ENCODE measurements at regions not wholly inside any gene's neighbourhood (a gene's known extent, or its start where the extent isn't known, plus 50 kb on each side); places are given as distances from the start of the nearest gene placed in this dataset.

GRCh38 chr20:19090332-19090731, 122.1 kb upstream of the SLC24A3 start:
- Histone ChIP-seq H3K9me3 (ENCODE audit: control extremely low read depth in 1 of 5, control insufficient read depth in 4 of 5, insufficient read depth in 2 of 5, low read depth in 1 of 5, low read length in 4 of 5) (no peaks in the 10 kb centered on the region), H3K4me1 (ENCODE audit: control extremely low read depth in 1 of 4, control insufficient read depth in 4 of 4, insufficient read depth in 4 of 4, low read length in 3 of 4) (no peaks in the 10 kb centered on the region), H3K4me3 (ENCODE audit: control insufficient read depth in 1 of 7, extremely low read depth in 1 of 7, insufficient read depth in 4 of 7, low read depth in 2 of 7, low read length in 6 of 7) (no peak overlapping the region), H3K36me3 (ENCODE audit: control insufficient read depth in 4 of 4, insufficient read depth in 4 of 4, low read length in 3 of 4) (no peaks in the 10 kb centered on the region), H3K27ac (ENCODE audit: insufficient read depth in 1 of 2, low read depth in 1 of 2, low read length in 2 of 2, poor library complexity in 1 of 2, severe bottlenecking in 2 of 2) (no peak overlapping the region), H3K27me3 (replicated peaks in 2 of 5; ENCODE audit: control insufficient read depth in 4 of 5, insufficient read depth in 5 of 5, low read length in 4 of 5) (no peaks in the 10 kb centered on the region)
- no peak for DNase-seq
- 96% methylated on average over 3 of the region's 5 CpGs for WGBS (ENCODE audit: insufficient coverage)
- ChIA-PET CTCF (no interaction called here), POLR2A (no interaction called here)

GRCh38 chr20:19094959-19095541, 117.4 kb upstream of the SLC24A3 start:
- 98% methylated on average over 5 of the region's 5 CpGs for WGBS (ENCODE audit: insufficient coverage)
- no peaks in the 10 kb centered on the region for H3K36me3 ChIP-seq (ENCODE audit: control insufficient read depth in 4 of 4, insufficient read depth in 4 of 4, low read length in 3 of 4)
- CTCF ChIA-PET, result no interaction called here
- H3K27me3 ChIP-seq (replicated peaks in 2 of 5; ENCODE audit: control insufficient read depth in 4 of 5, insufficient read depth in 5 of 5, low read length in 4 of 5), result no peaks in the 10 kb centered on the region
- POLR2A ChIA-PET, result no interaction called here
- H3K4me3 ChIP-seq (ENCODE audit: control insufficient read depth in 1 of 7, extremely low read depth in 1 of 7, insufficient read depth in 4 of 7, low read depth in 2 of 7, low read length in 6 of 7), result no peak overlapping the region
- no peaks in the 10 kb centered on the region for H3K4me1 ChIP-seq (ENCODE audit: control extremely low read depth in 1 of 4, control insufficient read depth in 4 of 4, insufficient read depth in 4 of 4, low read length in 3 of 4)
- DNase-seq, result no peak
- no peak overlapping the region for H3K27ac ChIP-seq (ENCODE audit: insufficient read depth in 1 of 2, low read depth in 1 of 2, low read length in 2 of 2, poor library complexity in 1 of 2, severe bottlenecking in 2 of 2)
- H3K9me3 ChIP-seq (ENCODE audit: control extremely low read depth in 1 of 5, control insufficient read depth in 4 of 5, insufficient read depth in 2 of 5, low read depth in 1 of 5, low read length in 4 of 5), result no peaks in the 10 kb centered on the region

- H3K4me1 ChIP-seq (ENCODE audit: control extremely low read depth in 1 of 4, control insufficient read depth in 4 of 4, insufficient read depth in 4 of 4, low read length in 3 of 4), result no peaks in the 10 kb centered on the region
- H3K9me3 ChIP-seq (ENCODE audit: control extremely low read depth in 1 of 5, control insufficient read depth in 4 of 5, insufficient read depth in 2 of 5, low read depth in 1 of 5, low read length in 4 of 5), result no peaks in the 10 kb centered on the region
- H3K27ac ChIP-seq (ENCODE audit: insufficient read depth in 1 of 2, low read depth in 1 of 2, low read length in 2 of 2, poor library complexity in 1 of 2, severe bottlenecking in 2 of 2), result no peak overlapping the region
- H3K4me3 ChIP-seq (ENCODE audit: control insufficient read depth in 1 of 7, extremely low read depth in 1 of 7, insufficient read depth in 4 of 7, low read depth in 2 of 7, low read length in 6 of 7), result no peak overlapping the region
- no peaks in the 10 kb centered on the region for H3K27me3 ChIP-seq (replicated peaks in 2 of 5; ENCODE audit: control insufficient read depth in 4 of 5, insufficient read depth in 5 of 5, low read length in 4 of 5)
- POLR2A ChIA-PET, result no interaction called here
- WGBS (ENCODE audit: insufficient coverage), result 96% methylated on average over 4 of the region's 5 CpGs
- CTCF ChIA-PET, result no interaction called here
- no peaks in the 10 kb centered on the region for H3K36me3 ChIP-seq (ENCODE audit: control insufficient read depth in 4 of 4, insufficient read depth in 4 of 4, low read length in 3 of 4)
- no peak for DNase-seq
These were observed 116.7 kb upstream of the SLC24A3 start for GRCh38 chr20:19095762-19096161.

DNA sequence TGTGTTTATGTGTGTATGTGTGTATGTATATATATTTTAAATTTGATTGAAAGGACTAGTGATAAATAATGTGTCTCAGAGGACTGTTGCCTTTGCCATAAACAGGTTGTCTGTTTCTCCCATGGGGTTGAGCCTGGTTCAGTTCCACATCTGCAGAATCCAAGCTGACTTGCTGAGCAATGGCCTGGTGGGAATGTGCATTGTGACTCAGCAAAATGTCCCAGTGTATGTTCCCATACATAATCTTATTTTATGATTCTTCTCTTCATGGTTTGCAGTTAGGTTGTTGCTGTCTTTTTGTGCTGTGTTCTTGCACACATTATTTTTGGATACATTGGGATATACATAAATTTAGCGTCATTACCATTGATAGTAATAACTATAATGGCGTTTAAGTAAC, 115.6 kb upstream of the SLC24A3 start:
- POLR2A ChIA-PET, result no interaction called here
- no peaks in the 10 kb centered on the region for H3K4me1 ChIP-seq (ENCODE audit: control extremely low read depth in 1 of 4, control insufficient read depth in 4 of 4, insufficient read depth in 4 of 4, low read length in 3 of 4)
- H3K9me3 ChIP-seq (ENCODE audit: control extremely low read depth in 1 of 5, control insufficient read depth in 4 of 5, insufficient read depth in 2 of 5, low read depth in 1 of 5, low read length in 4 of 5), result no peaks in the 10 kb centered on the region
- DNase-seq, result peak in 1 of 3 donors; percentile 10
- no peak overlapping the region for H3K4me3 ChIP-seq (ENCODE audit: control insufficient read depth in 1 of 7, extremely low read depth in 1 of 7, insufficient read depth in 4 of 7, low read depth in 2 of 7, low read length in 6 of 7)
- CTCF ChIA-PET, result no interaction called here
- WGBS (ENCODE audit: insufficient coverage), result 100% methylated on average over 1 of the region's 2 CpGs
- H3K27ac ChIP-seq (ENCODE audit: insufficient read depth in 1 of 2, low read depth in 1 of 2, low read length in 2 of 2, poor library complexity in 1 of 2, severe bottlenecking in 2 of 2), result no peak overlapping the region
- no peaks in the 10 kb centered on the region for H3K36me3 ChIP-seq (ENCODE audit: control insufficient read depth in 4 of 4, insufficient read depth in 4 of 4, low read length in 3 of 4)
- no peaks in the 10 kb centered on the region for H3K27me3 ChIP-seq (replicated peaks in 2 of 5; ENCODE audit: control insufficient read depth in 4 of 5, insufficient read depth in 5 of 5, low read length in 4 of 5)

DNA sequence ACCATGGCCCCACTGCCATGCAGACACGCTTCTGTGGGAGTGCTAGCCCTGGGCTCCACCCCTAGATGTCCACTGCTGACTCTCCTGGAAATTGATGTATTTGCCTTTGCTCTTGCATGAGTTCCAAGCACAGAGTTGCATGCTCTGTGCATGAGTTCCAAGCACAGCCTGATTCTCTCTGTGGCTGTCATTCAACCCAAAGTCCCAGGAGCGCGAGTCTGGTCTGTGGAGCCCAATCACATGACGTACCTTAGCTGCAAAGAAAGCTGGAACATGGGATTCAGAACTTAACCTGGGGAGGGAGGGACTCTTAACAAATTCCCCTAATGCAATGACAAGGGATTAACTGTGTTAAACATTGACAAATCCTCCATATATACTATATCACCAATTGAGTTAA, 114.3 kb upstream of the SLC24A3 start:
- POLR2A ChIA-PET, result no interaction called here
- CTCF ChIA-PET, result interaction anchor here (1.4 kb wide), 1 partner anchor 15 kb away, joined by 3 read pairs; no protein-coding TSS in a partner anchor
- no peak for DNase-seq
- H3K36me3 ChIP-seq (ENCODE audit: control insufficient read depth in 4 of 4, insufficient read depth in 4 of 4, low read length in 3 of 4), result no peaks in the 10 kb centered on the region
- H3K27ac ChIP-seq (ENCODE audit: insufficient read depth in 1 of 2, low read depth in 1 of 2, low read length in 2 of 2, poor library complexity in 1 of 2, severe bottlenecking in 2 of 2), result no peak overlapping the region
- H3K4me3 ChIP-seq (ENCODE audit: control insufficient read depth in 1 of 7, extremely low read depth in 1 of 7, insufficient read depth in 4 of 7, low read depth in 2 of 7, low read length in 6 of 7), result no peak overlapping the region
- no peaks in the 10 kb centered on the region for H3K27me3 ChIP-seq (replicated peaks in 2 of 5; ENCODE audit: control insufficient read depth in 4 of 5, insufficient read depth in 5 of 5, low read length in 4 of 5)
- 93% methylated on average over 4 of the region's 4 CpGs for WGBS (ENCODE audit: insufficient coverage)
- no peaks in the 10 kb centered on the region for H3K4me1 ChIP-seq (ENCODE audit: control extremely low read depth in 1 of 4, control insufficient read depth in 4 of 4, insufficient read depth in 4 of 4, low read length in 3 of 4)
- H3K9me3 ChIP-seq (ENCODE audit: control extremely low read depth in 1 of 5, control insufficient read depth in 4 of 5, insufficient read depth in 2 of 5, low read depth in 1 of 5, low read length in 4 of 5), result peaks cover 0 to 2% (median 0%) of the 10 kb centered on the region in 5 experiments

- Histone ChIP-seq H3K36me3 (ENCODE audit: control insufficient read depth in 4 of 4, insufficient read depth in 4 of 4, low read length in 3 of 4) (no peaks in the 10 kb centered on the region), H3K27ac (ENCODE audit: insufficient read depth in 1 of 2, low read depth in 1 of 2, low read length in 2 of 2, poor library complexity in 1 of 2, severe bottlenecking in 2 of 2) (no peak overlapping the region), H3K4me3 (ENCODE audit: control insufficient read depth in 1 of 7, extremely low read depth in 1 of 7, insufficient read depth in 4 of 7, low read depth in 2 of 7, low read length in 6 of 7) (no peak overlapping the region), H3K4me1 (ENCODE audit: control extremely low read depth in 1 of 4, control insufficient read depth in 4 of 4, insufficient read depth in 4 of 4, low read length in 3 of 4) (no peaks in the 10 kb centered on the region), H3K9me3 (ENCODE audit: control extremely low read depth in 1 of 5, control insufficient read depth in 4 of 5, insufficient read depth in 2 of 5, low read depth in 1 of 5, low read length in 4 of 5) (peaks cover 0 to 2% (median 0%) of the 10 kb centered on the region in 5 experiments), H3K27me3 (replicated peaks in 2 of 5; ENCODE audit: control insufficient read depth in 4 of 5, insufficient read depth in 5 of 5, low read length in 4 of 5) (no peaks in the 10 kb centered on the region)
- no peak for DNase-seq
- CTCF ChIA-PET, result interaction anchor here (1.9 kb wide), 1 partner anchor 12 kb away, joined by 6 read pairs; no protein-coding TSS in a partner anchor
- POLR2A ChIA-PET, result no interaction called here
- WGBS (ENCODE audit: insufficient coverage), result 96% methylated on average over 7 of the region's 8 CpGs
These were observed 113.5 kb upstream of the SLC24A3 start for GRCh38 chr20:19098806-19099578.

Measured in common myeloid progenitor, CD34-positive (primary cell).